ENCODE measurements at regions not wholly inside any gene's neighbourhood (a gene's known extent, or its start where the extent isn't known, plus 50 kb on each side); places are given as distances from the start of the nearest gene placed in this dataset.

- no peak for DNase-seq (ENCODE audit: low read depth in 2 of 2)
Observed at GRCh38 chr7:34275624-34276023, 370.3 kb downstream of the BMPER start.

- DNase-seq (ENCODE audit: low read depth in 2 of 2): no peak
Observed at GRCh38 chr7:34277016-34277802, 371.9 kb downstream of the BMPER start.

GRCh38 chr7:34277803-34278199 lies 372.5 kb downstream of the BMPER start:
- DNase-seq (ENCODE audit: low read depth in 2 of 2): no peak

- no peak for DNase-seq (ENCODE audit: low read depth in 2 of 2)
Observed at GRCh38 chr7:34281260-34281659, 375.9 kb downstream of the BMPER start.

GRCh38 chr7:34282271-34282670 lies 375.7 kb upstream of the NPSR1 start:
- DNase-seq (ENCODE audit: low read depth in 2 of 2): no peak

- no peak for DNase-seq (ENCODE audit: low read depth in 2 of 2)
Observed at GRCh38 chr7:34296663-34297062, 361.4 kb upstream of the NPSR1 start.

- no peak for DNase-seq (ENCODE audit: low read depth in 2 of 2)
Observed at GRCh38 chr7:34298492-34299013, 359.5 kb upstream of the NPSR1 start.

- DNase-seq (ENCODE audit: low read depth in 2 of 2): no peak
Observed at GRCh38 chr7:34299066-34299465, 359.0 kb upstream of the NPSR1 start.

- DNase-seq (ENCODE audit: low read depth in 2 of 2): no peak
Observed at GRCh38 chr7:34307540-34307939, 350.5 kb upstream of the NPSR1 start.

- no peak for DNase-seq (ENCODE audit: low read depth in 2 of 2)
Observed at GRCh38 chr7:34308595-34308994, 349.4 kb upstream of the NPSR1 start.

- no peak for DNase-seq (ENCODE audit: low read depth in 2 of 2)
Observed at GRCh38 chr7:34309116-34309515, 348.9 kb upstream of the NPSR1 start.

GRCh38 chr7:34309584-34309983 lies 348.4 kb upstream of the NPSR1 start:
- DNase-seq (ENCODE audit: low read depth in 2 of 2): no peak

GRCh38 chr7:34311591-34311990 lies 346.4 kb upstream of the NPSR1 start:
- DNase-seq (ENCODE audit: low read depth in 2 of 2): no peak

- no peak for DNase-seq (ENCODE audit: low read depth in 2 of 2)
Observed at GRCh38 chr7:34312624-34313023, 345.4 kb upstream of the NPSR1 start.

GRCh38 chr7:34313289-34313688 lies 344.7 kb upstream of the NPSR1 start:
- no peak for DNase-seq (ENCODE audit: low read depth in 2 of 2)

GRCh38 chr7:34315032-34315431 lies 343.0 kb upstream of the NPSR1 start:
- DNase-seq (ENCODE audit: low read depth in 2 of 2): no peak

- DNase-seq (ENCODE audit: low read depth in 2 of 2): no peak
Observed at GRCh38 chr7:34317039-34317438, 341.0 kb upstream of the NPSR1 start.

GRCh38 chr7:34320412-34320811 lies 337.6 kb upstream of the NPSR1 start:
- DNase-seq (ENCODE audit: low read depth in 2 of 2): no peak

- DNase-seq (ENCODE audit: low read depth in 2 of 2): peak in 1 of 2 donors; percentile 1
Observed at GRCh38 chr7:34320926-34321661, 336.9 kb upstream of the NPSR1 start.

GRCh38 chr7:34322841-34323240 lies 335.2 kb upstream of the NPSR1 start:
- no peak for DNase-seq (ENCODE audit: low read depth in 2 of 2)

- no peak for DNase-seq (ENCODE audit: low read depth in 2 of 2)
Observed at GRCh38 chr7:34327681-34328080, 330.3 kb upstream of the NPSR1 start.

- no peak for DNase-seq (ENCODE audit: low read depth in 2 of 2)
Observed at GRCh38 chr7:34330308-34330707, 327.7 kb upstream of the NPSR1 start.

GRCh38 chr7:34331102-34331501 lies 326.9 kb upstream of the NPSR1 start:
- DNase-seq (ENCODE audit: low read depth in 2 of 2): no peak

Data from stimulated activated CD8-positive, alpha-beta memory T cell treated with anti-CD3 and anti-CD28 coated beads, Interleukin-7, amount 100 ng/mL, for 4 hours (primary cell).